PC-3 (cell line): ENCODE measurements at regions not wholly inside any gene's neighbourhood (a gene's known extent, or its start where the extent isn't known, plus 50 kb on each side); places are given as distances from the start of the nearest gene placed in this dataset.
A peak's percentile ranks its signal among the peaks of the same experiment; 100 is the strongest.

ENCODE experiments used
- ATAC-seq: fragments of 200-7000 bp; cut with Tn5 transposase; 2 replicates; pipeline ENCODE4 v1.9.1; 2020; ENCODE audit warnings: mild to moderate bottlenecking, moderate library complexity
- BruUV-seq: library from RNA; stranded (reverse); fragments of 400-500 nt; replicated peaks from 2 replicates; lab custom pipeline; 2021; lab: Mats Ljungman, UMichigan
- CTCF ChIA-PET: fragments of 300-600 bp; sonication (Branson Sonifier 250); formaldehyde crosslinking; loops from one replicate; lab custom pipeline; 2022; ENCODE audit warnings: antibody characterized with exemption; lab: Charles Lee
- POLR2A ChIA-PET: fragments of 300-600 bp; sonication (Branson Sonifier 250); formaldehyde crosslinking; loops from one replicate; lab custom pipeline; 2022; ENCODE audit warnings: antibody characterized with exemption; ENCODE audit not compliant: unreplicated experiment; lab: Charles Lee
- DNase-seq: peaks from one replicate; pipeline ENCODE4 v3.0.0-alpha.2; 2015
- H2AFZ ChIP-seq: fragments of 300-600 bp; sonication (generic); 2 replicates; pipeline ENCODE4 v1.6.0; 2016; ENCODE audit warnings: antibody characterized with exemption, low read length
- H3F3A ChIP-seq: fragments of 300-600 bp; sonication (generic); one replicate; pipeline ENCODE4 v1.6.0; 2017; ENCODE audit warnings: antibody characterized with exemption, low read length, control low read depth, mild to moderate bottlenecking; ENCODE audit not compliant: unreplicated experiment
- H3K27ac ChIP-seq: fragments of 300-600 bp; sonication (generic); 2 replicates; pipeline ENCODE4 v1.5.1; 2016; ENCODE audit warnings: mild to moderate bottlenecking, low read length
- H3K27me3 ChIP-seq: fragments of 300-600 bp; sonication (generic); 2 replicates; pipeline ENCODE4 v1.6.1; 2016; ENCODE audit warnings: low read length, mixed read lengths
- H3K36me3 ChIP-seq: fragments of 300-600 bp; sonication (generic); 2 replicates; pipeline ENCODE4 v1.6.1; 2016; ENCODE audit warnings: low read depth, mixed run types, low read length, mixed read lengths
- H3K4me1 ChIP-seq: fragments of 300-600 bp; sonication (generic); 2 replicates; pipeline ENCODE4 v1.5.1; 2016; ENCODE audit warnings: low read length; ENCODE audit not compliant: insufficient read depth
- H3K4me2 ChIP-seq: fragments of 300-600 bp; sonication (generic); 2 replicates; pipeline ENCODE4 v1.6.0; 2016; ENCODE audit warnings: low read length
- H3K4me3 ChIP-seq: fragments of 300-600 bp; sonication (generic); 2 replicates; pipeline ENCODE4 v1.5.1; 2016; ENCODE audit warnings: mild to moderate bottlenecking, low read length, mixed read lengths
- H3K79me2 ChIP-seq: fragments of 300-600 bp; sonication (generic); 2 replicates; pipeline ENCODE4 v1.6.1; 2017; ENCODE audit warnings: low read length, mixed read lengths
- H3K9ac ChIP-seq: fragments of 300-600 bp; sonication (generic); 2 replicates; pipeline ENCODE4 v1.6.0; 2016; ENCODE audit warnings: mild to moderate bottlenecking, low read length
- H3K9me2 ChIP-seq: fragments of 300-600 bp; sonication (generic); replicated peaks from 2 replicates; pipeline ENCODE4 v1.6.1; 2016; ENCODE audit warnings: mixed run types, low read length, mixed read lengths
- H3K9me3 ChIP-seq: fragments of 300-600 bp; sonication (generic); 2 replicates; pipeline ENCODE4 v1.6.1; 2016; ENCODE audit warnings: low read length, mixed read lengths
- H4K20me1 ChIP-seq: fragments of 300-600 bp; sonication (generic); 2 replicates; pipeline ENCODE4 v1.6.1; 2016; ENCODE audit warnings: low read length, mixed read lengths
- EZH2 ChIP-seq: fragments of 300-600 bp; sonication (generic); IDR thresholded peaks from one replicate; pipeline ENCODE4 v1.6.1; 2017; ENCODE audit warnings: antibody characterized with exemption, mild to moderate bottlenecking, low read length; ENCODE audit not compliant: unreplicated experiment
- EZH2phosphoT487 ChIP-seq: fragments of 300-600 bp; sonication (generic); IDR thresholded peaks from 2 replicates; pipeline ENCODE4 v1.6.1; 2018; ENCODE audit warnings: mild to moderate bottlenecking, antibody characterized with exemption, low read length, borderline replicate concordance
- intact Hi-C: fragments of 100-400 bp; cut with micrococcal nuclease; formaldehyde crosslinking; loops from 2 replicates; pipeline ENCODE4 v1.9.0; 2023
- TF ChIP-seq, protein P1 (sequence below): fragments of 300-600 bp; sonication (generic); conservative IDR thresholded peaks from 2 replicates; pipeline ENCODE4 v1.5.1; 2017; ENCODE audit warnings: antibody characterized with exemption, low read depth, mild to moderate bottlenecking, low read length

DNA sequence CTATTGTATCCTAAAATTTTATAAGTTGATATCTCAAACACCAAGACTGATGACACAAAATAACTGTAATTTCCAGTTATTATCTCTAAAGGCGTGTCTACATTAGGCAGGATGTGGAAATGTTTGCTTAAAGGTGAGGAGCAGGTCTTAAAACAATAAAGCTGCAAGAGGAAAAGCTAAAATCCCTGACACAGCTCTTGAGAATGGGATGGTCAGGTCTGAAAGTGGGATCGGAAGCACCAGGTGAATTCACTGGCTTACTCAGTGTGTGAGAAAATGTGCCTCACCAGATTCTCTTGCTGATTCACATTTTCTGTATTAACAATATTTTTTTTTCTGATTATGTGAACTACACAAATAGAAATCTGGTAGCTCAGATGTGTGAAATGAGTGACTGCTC is 421.9 kb upstream of the ADAMTS5 start:
- BruUV-seq, result no TSS peak
- Histone ChIP-seq H3K9me2 (no peaks in the 10 kb centered on the region), H4K20me1 (no peaks in the 10 kb centered on the region), H3K36me3 (no peaks in the 10 kb centered on the region), H3K27ac (peak overlapping the region; percentile 33; the same call in 1 of the 2 replicates), H3K4me3 (no peak overlapping the region), H3K9ac (no peak overlapping the region), H3K4me1 (no peaks in the 10 kb centered on the region), H3F3A (no peaks in the 10 kb centered on the region), H3K27me3 (no peaks in the 10 kb centered on the region), H3K79me2 (no peaks in the 10 kb centered on the region), H2AFZ (no peak overlapping the region), H3K9me3 (no peaks in the 10 kb centered on the region), H3K4me2 (no peak overlapping the region)
- ChIA-PET CTCF (interaction anchor here (0.6 kb wide), 1 partner anchor 120 kb away, joined by 3 read pairs; no protein-coding TSS in a partner anchor), POLR2A (interaction anchor here (0.6 kb wide), 1 partner anchor 194 kb away, joined by 4 read pairs; no protein-coding TSS in a partner anchor)
- ATAC-seq, result peak; percentile 72
- intact Hi-C loops, result no loop called here
- TF ChIP-seq EZH2phosphoT487 (no peak), EZH2 (no peak)
- TF ChIP-seq, protein P1, sequence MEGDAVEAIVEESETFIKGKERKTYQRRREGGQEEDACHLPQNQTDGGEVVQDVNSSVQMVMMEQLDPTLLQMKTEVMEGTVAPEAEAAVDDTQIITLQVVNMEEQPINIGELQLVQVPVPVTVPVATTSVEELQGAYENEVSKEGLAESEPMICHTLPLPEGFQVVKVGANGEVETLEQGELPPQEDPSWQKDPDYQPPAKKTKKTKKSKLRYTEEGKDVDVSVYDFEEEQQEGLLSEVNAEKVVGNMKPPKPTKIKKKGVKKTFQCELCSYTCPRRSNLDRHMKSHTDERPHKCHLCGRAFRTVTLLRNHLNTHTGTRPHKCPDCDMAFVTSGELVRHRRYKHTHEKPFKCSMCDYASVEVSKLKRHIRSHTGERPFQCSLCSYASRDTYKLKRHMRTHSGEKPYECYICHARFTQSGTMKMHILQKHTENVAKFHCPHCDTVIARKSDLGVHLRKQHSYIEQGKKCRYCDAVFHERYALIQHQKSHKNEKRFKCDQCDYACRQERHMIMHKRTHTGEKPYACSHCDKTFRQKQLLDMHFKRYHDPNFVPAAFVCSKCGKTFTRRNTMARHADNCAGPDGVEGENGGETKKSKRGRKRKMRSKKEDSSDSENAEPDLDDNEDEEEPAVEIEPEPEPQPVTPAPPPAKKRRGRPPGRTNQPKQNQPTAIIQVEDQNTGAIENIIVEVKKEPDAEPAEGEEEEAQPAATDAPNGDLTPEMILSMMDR, result no peak
- peak; percentile 37 for DNase-seq

DNA sequence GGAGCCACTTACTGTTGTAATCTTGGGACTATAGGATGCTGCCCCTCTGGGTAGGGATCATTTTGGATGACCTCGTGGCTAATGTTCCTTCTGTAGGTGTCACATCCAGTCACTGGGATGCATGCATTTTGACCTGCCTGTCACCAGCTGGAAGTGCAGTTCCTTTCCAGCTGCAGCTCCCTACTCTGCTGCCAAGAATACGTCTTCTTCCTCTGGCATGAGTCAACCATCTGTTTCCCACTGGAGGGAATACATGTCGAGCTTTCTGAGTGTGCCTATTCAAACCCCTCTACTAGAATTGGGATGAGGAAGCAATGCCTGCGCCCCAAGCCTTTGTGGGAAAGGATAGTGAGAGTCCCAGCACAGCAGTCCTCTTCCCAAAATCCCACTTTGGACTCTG is 415.5 kb upstream of the ADAMTS5 start:
- Histone ChIP-seq H3F3A (no peaks in the 10 kb centered on the region), H2AFZ (no peak overlapping the region), H4K20me1 (no peaks in the 10 kb centered on the region), H3K9me3 (peaks cover 11% of the 10 kb centered on the region; the same call in 1 of the 2 replicates), H3K4me2 (no peak overlapping the region), H3K4me1 (no peaks in the 10 kb centered on the region), H3K79me2 (no peaks in the 10 kb centered on the region), H3K9ac (no peak overlapping the region), H3K36me3 (no peaks in the 10 kb centered on the region), H3K27me3 (no peaks in the 10 kb centered on the region), H3K9me2 (no peaks in the 10 kb centered on the region), H3K27ac (no peak overlapping the region), H3K4me3 (no peak overlapping the region)
- ChIA-PET CTCF (no interaction called here), POLR2A (no interaction called here)
- ATAC-seq, result no peak
- DNase-seq, result no peak
- TF ChIP-seq EZH2, result no peak
- TF ChIP-seq, protein P1, result no peak
- TF ChIP-seq EZH2phosphoT487, result no peak
- intact Hi-C loops, result no loop called here
- no TSS peak for BruUV-seq

DNA sequence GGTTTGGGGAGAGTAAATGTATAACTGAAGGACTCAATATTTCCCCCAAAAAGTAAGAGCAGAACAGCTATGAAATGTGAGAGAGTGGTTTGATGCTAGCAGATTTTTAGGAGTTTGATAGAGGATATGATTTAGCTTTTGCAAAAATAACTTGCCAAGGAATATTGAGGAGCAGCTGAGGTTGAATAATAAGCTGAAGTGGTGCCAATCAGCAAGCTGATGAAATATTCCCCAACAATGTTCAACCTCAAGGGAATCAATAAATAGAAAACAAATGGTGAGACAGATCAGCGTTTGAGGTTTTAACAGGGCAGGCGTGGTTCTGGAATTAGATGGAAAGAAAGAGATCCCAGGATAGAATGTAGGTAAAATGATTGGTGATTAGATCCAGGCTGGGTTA is 413.4 kb upstream of the ADAMTS5 start:
- Histone ChIP-seq H3K79me2 (no peaks in the 10 kb centered on the region), H3K4me2 (no peak overlapping the region), H3K9ac (no peak overlapping the region), H3K36me3 (no peaks in the 10 kb centered on the region), H3K9me2 (no peaks in the 10 kb centered on the region), H3F3A (no peaks in the 10 kb centered on the region), H2AFZ (no peak overlapping the region), H3K27me3 (no peaks in the 10 kb centered on the region), H3K27ac (no peak overlapping the region), H3K4me1 (no peaks in the 10 kb centered on the region), H3K4me3 (no peak overlapping the region), H3K9me3 (peaks cover 11% of the 10 kb centered on the region; the same call in 1 of the 2 replicates), H4K20me1 (no peaks in the 10 kb centered on the region)
- ChIA-PET CTCF (no interaction called here), POLR2A (no interaction called here)
- DNase-seq (no peak), ATAC-seq (no peak)
- intact Hi-C loops, result no loop called here
- no TSS peak for BruUV-seq
- TF ChIP-seq EZH2 (no peak), EZH2phosphoT487 (no peak)
- TF ChIP-seq, protein P1, result no peak
